Cardiac fibroblast (primary cell): ENCODE measurements at regions not wholly inside any gene's neighbourhood (a gene's known extent, or its start where the extent isn't known, plus 50 kb on each side); places are given as distances from the start of the nearest gene placed in this dataset.
A peak's percentile ranks its signal among the peaks of the same experiment; 100 is the strongest.

Source experiments
- DNase-seq, 2 donors: peaks; one replicate each; pipeline versions ENCODE4 v3.0.0 to v3.0.0-alpha.2; 2010; ENCODE audit warnings: low read depth in 2 of 2
- H3K4me3 ChIP-seq, 2 donors: replicated peaks in 1 of 2; 1 replicate in 1 of 2; 2 replicates in 1 of 2; pipeline ENCODE4 v1.5.1; 2011; ENCODE audit warnings: low read depth in 2 of 2, low read length in 2 of 2, mild to moderate bottlenecking in 2 of 2, moderate library complexity in 1 of 2
- TF ChIP-seq, protein P1 (sequence below): IDR thresholded peaks from one replicate; pipeline ENCODE4 v1.5.1; 2011; ENCODE audit warnings: low read depth, mild to moderate bottlenecking, low read length, inconsistent platforms

DNA sequence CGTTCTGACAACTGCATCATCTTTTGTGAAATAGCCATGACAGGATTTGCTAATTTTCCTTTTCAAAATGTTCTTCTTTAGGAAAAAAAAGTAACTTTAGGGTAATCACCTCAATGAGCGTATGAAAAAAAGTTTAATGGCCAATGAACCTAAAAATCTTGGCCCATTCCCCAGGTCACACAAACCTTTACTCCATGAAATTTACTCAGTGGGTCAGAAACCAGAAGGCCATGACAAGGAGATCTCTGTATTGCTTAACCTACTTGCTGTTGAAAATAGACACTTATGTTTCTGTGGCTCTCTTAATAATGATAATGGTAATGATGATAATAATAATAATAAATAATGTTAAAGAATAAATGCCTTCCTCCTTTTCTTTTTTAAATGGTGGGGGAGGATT, 180.8 kb upstream of the IRX3 start:
- TF ChIP-seq, protein P1, sequence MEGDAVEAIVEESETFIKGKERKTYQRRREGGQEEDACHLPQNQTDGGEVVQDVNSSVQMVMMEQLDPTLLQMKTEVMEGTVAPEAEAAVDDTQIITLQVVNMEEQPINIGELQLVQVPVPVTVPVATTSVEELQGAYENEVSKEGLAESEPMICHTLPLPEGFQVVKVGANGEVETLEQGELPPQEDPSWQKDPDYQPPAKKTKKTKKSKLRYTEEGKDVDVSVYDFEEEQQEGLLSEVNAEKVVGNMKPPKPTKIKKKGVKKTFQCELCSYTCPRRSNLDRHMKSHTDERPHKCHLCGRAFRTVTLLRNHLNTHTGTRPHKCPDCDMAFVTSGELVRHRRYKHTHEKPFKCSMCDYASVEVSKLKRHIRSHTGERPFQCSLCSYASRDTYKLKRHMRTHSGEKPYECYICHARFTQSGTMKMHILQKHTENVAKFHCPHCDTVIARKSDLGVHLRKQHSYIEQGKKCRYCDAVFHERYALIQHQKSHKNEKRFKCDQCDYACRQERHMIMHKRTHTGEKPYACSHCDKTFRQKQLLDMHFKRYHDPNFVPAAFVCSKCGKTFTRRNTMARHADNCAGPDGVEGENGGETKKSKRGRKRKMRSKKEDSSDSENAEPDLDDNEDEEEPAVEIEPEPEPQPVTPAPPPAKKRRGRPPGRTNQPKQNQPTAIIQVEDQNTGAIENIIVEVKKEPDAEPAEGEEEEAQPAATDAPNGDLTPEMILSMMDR, result no peak
- DNase-seq, result no peak
- H3K4me3 ChIP-seq, result no peak overlapping the region

DNA sequence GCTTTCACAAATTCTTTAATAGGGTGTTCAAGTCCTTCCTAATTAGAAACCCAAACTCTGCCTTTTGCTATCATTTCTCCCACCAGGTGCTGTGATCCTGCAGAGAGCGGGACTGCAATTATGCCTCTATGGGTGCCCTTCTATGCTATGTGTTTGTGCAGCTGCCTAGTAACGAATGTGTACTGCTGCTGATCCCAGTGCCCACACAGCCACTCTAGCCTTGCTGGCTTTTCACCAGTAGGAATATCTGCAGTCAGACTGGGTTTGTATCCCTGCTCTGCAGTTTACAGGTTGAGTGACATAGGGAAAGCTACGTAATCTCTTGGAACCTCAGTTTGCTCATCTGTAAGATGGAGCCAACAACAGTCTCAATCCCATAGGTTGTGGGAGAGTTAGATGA, 179.6 kb upstream of the IRX3 start:
- TF ChIP-seq, protein P1, result no peak
- no peak for DNase-seq
- H3K4me3 ChIP-seq, result no peak overlapping the region

DNA sequence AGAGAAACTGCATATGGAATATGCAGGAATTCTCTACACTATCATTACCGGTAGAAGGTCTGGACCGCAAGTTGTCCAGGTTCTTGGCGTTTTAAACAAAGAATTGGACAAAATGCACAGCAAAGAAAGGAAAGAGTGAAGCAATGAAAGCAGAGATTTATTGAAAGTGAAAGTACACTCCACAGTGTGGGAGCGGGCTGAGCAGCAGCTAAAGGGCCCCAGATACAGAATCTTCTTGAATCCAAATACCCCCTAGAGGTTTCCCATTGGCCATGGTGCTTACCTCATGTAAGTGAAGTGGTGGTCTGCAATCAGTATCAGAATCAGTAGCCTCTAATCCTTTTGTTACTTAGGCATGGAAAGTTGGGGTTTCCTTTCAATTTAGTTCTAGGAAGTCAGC, 178.5 kb upstream of the IRX3 start:
- H3K4me3 ChIP-seq, result no peak overlapping the region
- no peak for DNase-seq
- TF ChIP-seq, protein P1, result no peak

- H3K4me3 ChIP-seq, result no peak overlapping the region
- DNase-seq, result peak in 1 of 2 donors; percentile 84
- TF ChIP-seq, protein P1, result no peak
Observed at GRCh38 chr16:54462771-54463170, 176.2 kb upstream of the IRX3 start.

GRCh38 chr16:54462151-54462651, 175.6 kb upstream of the IRX3 start:
- TF ChIP-seq, protein P1, result no peak
- peak; percentile 17 to 97 for DNase-seq
- no peak overlapping the region for H3K4me3 ChIP-seq

- TF ChIP-seq, protein P1, result no peak
- H3K4me3 ChIP-seq, result no peak overlapping the region
- DNase-seq, result no peak
Observed at GRCh38 chr16:54460263-54460860, 173.8 kb upstream of the IRX3 start.
